ENCODE measurements at regions not wholly inside any gene's neighbourhood (a gene's known extent, or its start where the extent isn't known, plus 50 kb on each side); places are given as distances from the start of the nearest gene placed in this dataset.

DNA sequence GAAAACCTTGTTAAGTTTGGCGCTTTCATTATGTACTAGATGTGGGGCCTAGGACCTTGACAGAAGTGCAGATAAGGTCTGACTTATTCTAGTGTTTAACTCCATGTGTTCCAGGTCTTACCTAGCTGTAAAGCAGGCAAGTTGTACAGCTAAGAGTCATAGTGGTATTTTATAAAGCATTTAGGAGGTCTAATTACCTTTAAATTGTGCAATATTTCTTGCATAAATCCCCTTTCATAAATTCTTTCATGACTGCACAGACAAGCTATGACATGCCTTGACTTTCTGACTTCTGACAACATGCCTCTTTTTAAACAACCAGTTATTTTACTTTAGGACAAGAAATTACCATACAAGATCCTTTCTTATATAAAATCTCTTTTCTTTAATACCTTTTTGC lies 151.6 kb upstream of the VSTM2A start:
- peak; percentile 34 for DNase-seq (ENCODE audit: low spot score)
- ChIA-PET POLR2A (ENCODE audit: low non-redundant PET) (no interaction called here), CTCF (no interaction called here)
- peak overlapping the region; percentile 53 for H3K27ac ChIP-seq
- TF ChIP-seq, protein P1, sequence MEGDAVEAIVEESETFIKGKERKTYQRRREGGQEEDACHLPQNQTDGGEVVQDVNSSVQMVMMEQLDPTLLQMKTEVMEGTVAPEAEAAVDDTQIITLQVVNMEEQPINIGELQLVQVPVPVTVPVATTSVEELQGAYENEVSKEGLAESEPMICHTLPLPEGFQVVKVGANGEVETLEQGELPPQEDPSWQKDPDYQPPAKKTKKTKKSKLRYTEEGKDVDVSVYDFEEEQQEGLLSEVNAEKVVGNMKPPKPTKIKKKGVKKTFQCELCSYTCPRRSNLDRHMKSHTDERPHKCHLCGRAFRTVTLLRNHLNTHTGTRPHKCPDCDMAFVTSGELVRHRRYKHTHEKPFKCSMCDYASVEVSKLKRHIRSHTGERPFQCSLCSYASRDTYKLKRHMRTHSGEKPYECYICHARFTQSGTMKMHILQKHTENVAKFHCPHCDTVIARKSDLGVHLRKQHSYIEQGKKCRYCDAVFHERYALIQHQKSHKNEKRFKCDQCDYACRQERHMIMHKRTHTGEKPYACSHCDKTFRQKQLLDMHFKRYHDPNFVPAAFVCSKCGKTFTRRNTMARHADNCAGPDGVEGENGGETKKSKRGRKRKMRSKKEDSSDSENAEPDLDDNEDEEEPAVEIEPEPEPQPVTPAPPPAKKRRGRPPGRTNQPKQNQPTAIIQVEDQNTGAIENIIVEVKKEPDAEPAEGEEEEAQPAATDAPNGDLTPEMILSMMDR (conservative IDR thresholded peaks at IDR 0.05; ENCODE audit: low read depth) = no peak

DNA sequence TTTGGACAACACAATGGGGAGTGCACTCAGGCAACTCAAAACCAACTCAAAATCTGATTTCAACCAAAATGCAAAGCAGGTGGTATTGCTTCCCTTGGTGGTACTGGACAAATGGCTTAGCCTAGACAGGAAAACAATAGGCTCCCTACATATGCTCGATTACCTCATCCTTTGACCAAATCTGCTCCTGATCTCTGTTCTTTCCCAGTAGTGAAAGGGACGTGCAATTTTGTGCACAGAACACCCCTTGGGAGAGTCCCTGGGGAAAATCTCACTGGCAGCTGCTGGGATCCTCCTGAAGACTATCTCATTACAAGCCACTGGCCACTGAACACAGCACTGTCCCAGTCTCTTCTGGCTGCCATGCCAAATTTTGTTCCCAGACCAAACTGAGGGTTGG lies 149.2 kb upstream of the VSTM2A start:
- ChIA-PET POLR2A (ENCODE audit: low non-redundant PET) (no interaction called here), CTCF (no interaction called here)
- no peak overlapping the region for H3K27ac ChIP-seq
- TF ChIP-seq, protein P1 (conservative IDR thresholded peaks at IDR 0.05; ENCODE audit: low read depth) = no peak
- DNase-seq (ENCODE audit: low spot score) = no peak

DNA sequence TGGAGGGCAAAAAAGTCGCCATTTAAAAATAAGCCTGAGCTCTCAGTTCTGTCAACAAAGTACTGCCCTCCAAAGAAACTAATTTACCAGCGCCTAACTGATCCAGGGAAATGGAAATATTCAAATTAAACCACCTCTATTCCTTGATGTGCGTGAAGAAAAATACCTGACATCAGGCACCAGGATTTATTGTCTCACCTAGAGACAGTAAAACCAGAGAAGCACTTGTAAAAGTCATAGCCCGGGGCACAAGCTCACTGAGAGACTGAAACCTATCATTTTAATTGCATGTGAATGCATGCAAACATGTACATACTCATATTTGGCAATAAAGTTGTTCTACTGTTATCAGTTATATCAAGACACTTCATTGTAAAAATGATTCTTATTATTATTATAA lies 147.3 kb upstream of the VSTM2A start:
- no peak overlapping the region for H3K27ac ChIP-seq
- DNase-seq (ENCODE audit: low spot score) = no peak
- ChIA-PET CTCF (no interaction called here), POLR2A (ENCODE audit: low non-redundant PET) (no interaction called here)
- TF ChIP-seq, protein P1 (conservative IDR thresholded peaks at IDR 0.05; ENCODE audit: low read depth) = no peak

DNA sequence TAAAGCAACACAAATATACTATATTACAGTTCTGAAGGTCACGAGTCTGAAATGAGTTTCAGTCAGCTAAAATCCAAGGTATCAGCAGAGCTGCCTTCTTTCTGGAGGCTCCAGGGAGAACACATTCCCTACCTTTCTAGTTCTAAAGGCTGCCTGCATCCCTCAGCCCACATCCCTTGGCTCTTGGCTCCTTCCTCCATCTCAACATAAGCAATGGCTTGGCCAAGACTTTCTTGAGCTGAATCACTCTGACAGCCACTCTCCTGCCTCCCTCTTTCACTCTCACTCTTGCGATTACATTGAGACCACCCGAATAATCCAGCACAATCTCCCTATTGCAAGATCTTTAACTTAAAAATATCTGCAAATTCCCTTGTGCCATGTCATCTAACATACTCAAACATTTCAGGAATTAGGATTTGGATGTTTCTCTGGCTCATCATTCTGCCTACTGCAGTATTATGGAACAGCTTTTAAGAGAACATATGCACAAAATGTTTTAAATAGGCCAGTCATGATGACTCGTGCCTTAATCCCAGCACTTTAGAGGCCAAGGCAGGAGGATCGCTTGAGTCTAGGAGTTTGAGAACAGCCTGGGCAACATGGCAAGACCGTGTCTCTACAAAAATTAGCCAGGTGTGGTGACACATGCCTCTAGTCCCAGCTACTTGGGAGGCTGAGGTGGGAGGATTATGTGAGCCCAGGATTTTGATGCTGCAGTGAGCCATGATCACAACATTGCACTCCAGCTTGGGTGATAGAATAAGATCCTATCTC lies 144.2 kb upstream of the VSTM2A start:
- H3K27ac ChIP-seq = no peak overlapping the region
- no peak for DNase-seq (ENCODE audit: low spot score)
- POLR2A ChIA-PET (ENCODE audit: low non-redundant PET) = no interaction called here
- CTCF ChIA-PET = no interaction called here
- TF ChIP-seq, protein P1 (conservative IDR thresholded peaks at IDR 0.05; ENCODE audit: low read depth) = no peak

DNA sequence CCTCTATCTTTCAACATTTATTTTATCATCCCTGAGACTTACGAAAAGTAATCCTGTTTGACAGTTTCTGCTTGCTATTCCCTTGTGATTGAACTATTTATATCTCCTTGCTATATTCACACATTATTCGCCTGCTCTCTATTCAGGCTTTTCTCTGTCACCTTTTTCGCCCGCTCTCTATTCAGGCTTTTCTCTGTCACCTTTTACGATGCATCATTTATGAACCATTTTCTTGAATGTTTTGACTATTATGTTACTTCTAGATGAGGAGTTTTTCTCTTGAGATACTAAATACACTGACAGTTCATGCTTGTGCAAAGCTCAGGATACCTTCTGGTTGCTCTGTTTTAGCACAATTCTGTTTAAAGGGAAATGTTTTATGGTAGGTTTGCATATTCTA lies 143.3 kb upstream of the VSTM2A start:
- TF ChIP-seq, protein P1 (conservative IDR thresholded peaks at IDR 0.05; ENCODE audit: low read depth) = no peak
- ChIA-PET POLR2A (ENCODE audit: low non-redundant PET) (no interaction called here), CTCF (no interaction called here)
- H3K27ac ChIP-seq = no peak overlapping the region
- no peak for DNase-seq (ENCODE audit: low spot score)

DNA sequence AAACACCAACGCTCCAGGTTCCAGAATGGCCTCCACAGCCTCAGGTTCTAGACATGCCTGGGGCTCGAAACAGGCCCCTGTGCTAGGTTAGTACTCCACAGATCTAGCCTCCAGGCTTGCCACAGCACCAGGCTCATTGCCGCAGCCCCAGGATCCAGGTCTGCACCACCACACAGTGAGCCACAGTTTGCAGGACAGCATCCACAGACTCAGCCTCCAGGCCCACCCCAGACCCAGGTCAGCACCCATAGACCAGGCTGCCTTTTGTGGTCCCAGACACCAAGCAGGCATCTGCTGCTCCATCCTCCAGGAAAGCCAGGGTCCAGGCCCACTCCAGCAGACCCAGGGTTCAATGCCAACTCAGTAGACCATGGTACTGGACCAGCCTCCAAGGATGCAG lies 132.3 kb upstream of the VSTM2A start:
- ChIA-PET CTCF (no interaction called here), POLR2A (ENCODE audit: low non-redundant PET) (no interaction called here)
- TF ChIP-seq, protein P1 (conservative IDR thresholded peaks at IDR 0.05; ENCODE audit: low read depth) = no peak

More for the DNA sequence above, 132.3 kb upstream of the VSTM2A start:
- DNase-seq (ENCODE audit: low spot score) = no peak
- no peak overlapping the region for H3K27ac ChIP-seq

Measured in RWPE1 (cell line).